ENCODE measurements at regions not wholly inside any gene's neighbourhood (a gene's known extent, or its start where the extent isn't known, plus 50 kb on each side); places are given as distances from the start of the nearest gene placed in this dataset.
"Not testable (repeated sequence)": the region's sequence is repeated elsewhere in the genome, so short reads cannot be mapped to it uniquely, and the experiment has no call there.

- no peak for DNase-seq
Observed at GRCh38 chr6:12485226-12485764, 195.1 kb downstream of the EDN1 start.

DNA sequence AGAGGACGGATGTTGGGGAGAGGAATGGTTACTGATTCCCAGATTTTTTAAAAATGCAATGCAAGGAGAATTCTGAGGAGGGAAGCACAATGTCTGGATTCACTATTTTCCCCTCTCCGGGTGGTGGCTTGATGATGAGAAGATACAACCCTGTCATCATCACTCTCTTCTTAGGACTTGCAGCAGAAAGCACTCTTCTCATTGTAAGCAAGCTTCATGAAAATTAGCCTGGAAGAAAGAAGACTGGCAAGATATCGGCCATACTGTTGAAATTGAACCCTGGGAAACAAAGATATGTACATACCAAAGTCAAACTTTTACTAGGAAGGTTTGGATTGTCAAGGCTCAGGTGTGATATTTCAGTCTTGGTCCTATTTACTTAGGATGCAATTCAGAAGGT lies 195.7 kb downstream of the EDN1 start:
- Mint-ChIP-seq H3K27ac (no peak overlapping the region), H3K36me3 (no peaks in the 10 kb centered on the region), H3K4me3 (no peak overlapping the region), H3K9me3 (no peaks in the 10 kb centered on the region), H3K4me1 (peaks cover 0 to 16% (median 8%) of the 10 kb centered on the region in 4 donors), H3K27me3 (peaks cover 0 to 4% (median 0%) of the 10 kb centered on the region in 5 donors)
- POLR2A ChIA-PET: no interaction called here
- ATAC-seq (no peak), DNase-seq (no peak)

More at GRCh38 chr6:12485226-12485764, 195.1 kb downstream of the EDN1 start:
- no peak overlapping the region for H3K27ac Mint-ChIP-seq
- H3K27me3 Mint-ChIP-seq: peaks cover 0 to 4% (median 2%) of the 10 kb centered on the region in 5 donors
- no peaks in the 10 kb centered on the region for H3K36me3 Mint-ChIP-seq
- POLR2A ChIA-PET: no interaction called here
- ATAC-seq: no peak
- no peak overlapping the region for H3K4me3 Mint-ChIP-seq
- H3K9me3 Mint-ChIP-seq: no peaks in the 10 kb centered on the region
- H3K4me1 Mint-ChIP-seq: peaks cover 0 to 16% (median 8%) of the 10 kb centered on the region in 4 donors

DNA sequence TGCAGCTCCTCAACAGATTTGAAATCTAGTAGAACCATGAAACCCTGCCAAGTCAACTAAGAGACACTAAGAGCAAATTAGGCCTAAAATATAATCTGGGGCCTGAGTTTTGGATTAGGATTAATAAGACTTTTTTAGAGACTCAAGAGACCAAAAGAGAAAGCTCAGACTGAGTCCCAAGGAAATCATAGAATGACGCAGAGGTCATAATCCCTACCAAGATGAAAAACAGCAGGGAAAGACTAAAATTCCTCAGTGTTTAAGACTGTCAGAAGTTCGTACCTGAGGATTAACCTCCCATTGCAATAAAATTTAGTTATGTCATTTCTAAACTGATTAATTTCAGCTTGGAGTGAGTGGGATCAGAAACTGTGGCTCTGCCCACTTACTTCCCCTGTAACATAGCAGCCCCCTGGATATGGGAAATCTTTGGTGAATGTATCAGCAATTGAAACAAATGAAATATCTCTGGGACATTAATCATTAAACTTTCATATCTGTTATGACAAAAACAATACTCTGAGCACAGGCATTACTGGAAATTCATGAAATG lies 200.3 kb downstream of the EDN1 start:
- no peak overlapping the region for H3K4me3 Mint-ChIP-seq

GRCh38 chr6:12490904-12491571 lies 200.9 kb downstream of the EDN1 start:
- ATAC-seq (no peak), DNase-seq (no peak)
- Mint-ChIP-seq H3K36me3 (no peaks in the 10 kb centered on the region), H3K27me3 (peaks cover 8 to 21% (median 15%) of the 10 kb centered on the region in 5 donors), H3K4me1 (no peaks in the 10 kb centered on the region), H3K9me3 (no peaks in the 10 kb centered on the region), H3K4me3 (no peak overlapping the region), H3K27ac (no peak overlapping the region)
- POLR2A ChIA-PET: no interaction called here

More for the DNA sequence above, 200.3 kb downstream of the EDN1 start:
- Mint-ChIP-seq H3K27me3 (peaks cover 8 to 15% (median 13%) of the 10 kb centered on the region in 5 donors), H3K9me3 (no peaks in the 10 kb centered on the region), H3K27ac (no peak overlapping the region), H3K36me3 (no peaks in the 10 kb centered on the region), H3K4me1 (no peaks in the 10 kb centered on the region)
- POLR2A ChIA-PET: no interaction called here
- ATAC-seq (no peak), DNase-seq (no peak)

GRCh38 chr6:12492929-12493328 lies 202.8 kb downstream of the EDN1 start:
- H3K4me1 Mint-ChIP-seq, DNase-seq, ATAC-seq, H3K36me3 Mint-ChIP-seq, H3K4me3 Mint-ChIP-seq, H3K9me3 Mint-ChIP-seq, POLR2A ChIA-PET, H3K27ac Mint-ChIP-seq: not testable (repeated sequence)
- H3K27me3 Mint-ChIP-seq: peaks cover 8 to 39% (median 19%) of the 10 kb centered on the region in 5 donors

DNA sequence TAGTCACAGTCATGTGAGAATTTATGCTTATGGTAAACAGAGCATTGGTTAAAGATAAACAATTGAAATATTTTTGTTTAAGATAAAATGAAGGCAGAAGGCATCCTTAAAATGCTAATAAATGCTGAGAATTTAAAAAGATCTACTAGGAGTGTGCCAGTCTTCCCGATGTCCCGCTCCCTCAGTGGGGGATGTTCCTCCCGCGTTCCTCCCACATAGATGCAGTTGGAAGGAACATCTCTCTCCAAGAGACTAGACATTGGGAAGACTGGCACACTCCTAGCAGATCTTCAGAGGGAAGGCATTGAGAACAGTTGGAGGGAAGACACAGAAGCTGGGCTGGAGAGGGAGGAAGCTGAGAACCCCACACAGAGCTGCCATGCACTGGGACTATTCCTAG lies 203.3 kb downstream of the EDN1 start:
- POLR2A ChIA-PET: no interaction called here

DNA sequence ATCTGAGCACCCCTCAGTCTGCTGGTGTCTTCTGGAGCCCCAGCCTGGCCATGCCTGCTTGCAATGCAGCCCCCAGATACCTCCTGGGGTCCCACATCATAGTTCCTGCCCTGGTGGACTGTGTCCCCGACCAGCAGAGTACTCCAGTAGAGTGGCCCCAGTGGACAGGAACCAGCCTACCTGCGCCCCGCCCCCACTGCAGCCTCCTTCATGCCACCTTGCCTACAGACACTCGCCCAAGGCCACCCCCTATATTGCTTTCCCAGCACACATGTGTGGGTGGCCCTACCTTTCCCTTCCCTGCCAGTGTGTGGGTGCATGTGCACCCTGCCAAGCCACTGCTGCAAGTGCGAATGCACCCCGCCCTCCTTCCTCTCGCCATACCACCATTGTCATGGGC lies 204.0 kb downstream of the EDN1 start:
- Mint-ChIP-seq H3K4me3 (no peak overlapping the region), H3K4me1 (no peaks in the 10 kb centered on the region), H3K27ac (no peak overlapping the region), H3K27me3 (peaks cover 8 to 40% (median 19%) of the 10 kb centered on the region in 5 donors), H3K36me3 (no peaks in the 10 kb centered on the region), H3K9me3 (peaks cover 0 to 8% (median 0%) of the 10 kb centered on the region in 9 donors)
- DNase-seq: no peak
- ATAC-seq: no peak
- POLR2A ChIA-PET: no interaction called here

More for the DNA sequence above, 203.3 kb downstream of the EDN1 start:
- H3K36me3 Mint-ChIP-seq: no peaks in the 10 kb centered on the region
- no peak for ATAC-seq
- peaks cover 8 to 40% (median 18%) of the 10 kb centered on the region in 5 donors for H3K27me3 Mint-ChIP-seq
- peaks cover 0 to 2% (median 0%) of the 10 kb centered on the region in 9 donors for H3K9me3 Mint-ChIP-seq
- H3K4me3 Mint-ChIP-seq: no peak overlapping the region
- DNase-seq: no peak
- H3K4me1 Mint-ChIP-seq: no peaks in the 10 kb centered on the region
- H3K27ac Mint-ChIP-seq: no peak overlapping the region

DNA sequence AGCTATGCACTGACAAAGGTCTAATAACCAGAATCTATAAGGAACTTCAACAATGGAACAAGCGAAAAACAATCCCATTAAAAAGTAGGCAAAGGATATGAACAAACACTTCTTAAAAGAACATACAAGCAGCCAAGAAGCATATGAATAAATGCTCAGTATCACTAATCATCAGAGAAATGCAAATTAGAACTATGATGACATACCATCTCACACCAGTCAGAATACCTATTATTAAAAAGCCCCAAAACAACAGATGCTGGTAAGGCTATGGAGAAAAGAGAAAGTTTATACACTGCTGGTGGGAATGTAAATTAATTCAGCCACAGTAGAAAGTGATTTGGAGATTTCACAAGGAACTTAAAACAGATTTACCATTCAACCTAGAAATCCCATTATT lies 211.8 kb downstream of the EDN1 start:
- DNase-seq: no peak
- POLR2A ChIA-PET: no interaction called here
- Mint-ChIP-seq H3K9me3 (peaks cover 0 to 8% (median 0%) of the 10 kb centered on the region in 9 donors), H3K4me1 (no peaks in the 10 kb centered on the region), H3K36me3 (no peaks in the 10 kb centered on the region), H3K4me3 (no peak overlapping the region), H3K27me3 (peaks cover 0 to 10% (median 4%) of the 10 kb centered on the region in 5 donors), H3K27ac (no peak overlapping the region)
- ATAC-seq: no peak

DNA sequence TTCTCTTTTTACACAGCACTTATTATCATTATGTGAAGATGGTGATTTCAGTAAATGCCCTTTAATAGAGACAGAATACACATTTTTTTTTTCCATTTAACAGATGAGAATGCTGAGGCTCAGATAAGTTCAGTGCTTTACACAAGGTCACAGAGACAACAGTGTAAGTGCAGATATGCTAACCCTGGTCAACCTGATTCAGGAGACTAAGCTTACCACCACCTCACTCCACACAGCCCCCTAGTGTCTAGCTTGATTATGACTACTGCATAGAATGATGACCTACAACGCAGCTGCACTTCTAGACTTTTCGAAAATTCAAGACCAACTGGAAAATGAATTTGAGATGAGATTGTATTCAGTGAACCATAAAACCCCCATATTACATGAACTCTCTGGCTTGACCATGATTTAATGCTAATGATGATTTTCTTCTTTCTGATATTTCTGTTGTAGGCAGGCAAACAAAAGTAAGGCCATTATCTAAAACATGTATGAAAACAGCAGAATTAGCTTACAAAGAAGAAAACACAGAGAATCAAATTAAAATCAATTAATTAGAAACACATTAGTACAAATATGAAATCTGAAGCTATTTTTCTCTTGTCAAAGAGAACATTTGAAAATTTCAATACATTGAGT lies 212.1 kb upstream of the PHACTR1 start:
- POLR2A ChIA-PET: no interaction called here
- no peaks in the 10 kb centered on the region for H3K36me3 Mint-ChIP-seq
- no peak overlapping the region for H3K4me3 Mint-ChIP-seq
- no peak overlapping the region for H3K27ac Mint-ChIP-seq
- peaks cover 4 to 10% (median 4%) of the 10 kb centered on the region in 5 donors for H3K27me3 Mint-ChIP-seq
- DNase-seq: no peak
- no peaks in the 10 kb centered on the region for H3K4me1 Mint-ChIP-seq
- H3K9me3 Mint-ChIP-seq: peaks cover 0 to 3% (median 0%) of the 10 kb centered on the region in 9 donors
- no peak for ATAC-seq

DNA sequence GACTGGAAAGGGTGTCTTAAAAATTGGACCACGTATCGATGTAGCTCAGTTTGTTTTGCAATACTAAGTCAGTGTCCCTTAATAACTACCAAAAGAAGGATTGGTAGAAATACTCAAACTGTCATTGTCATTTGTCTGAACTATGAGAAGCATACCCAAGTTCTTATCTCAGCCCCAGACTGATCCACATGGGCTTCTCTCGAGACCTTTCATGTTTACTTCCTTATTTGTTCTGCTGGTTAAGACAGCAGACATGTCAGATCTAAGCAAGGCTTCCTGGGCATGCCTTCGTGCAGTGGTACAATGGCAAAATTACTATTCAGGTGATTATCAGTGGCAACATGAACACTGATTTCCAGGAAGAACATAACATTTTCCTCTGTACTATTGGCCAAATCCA lies 211.1 kb upstream of the PHACTR1 start:
- Mint-ChIP-seq H3K4me3 (no peak overlapping the region), H3K4me1 (no peaks in the 10 kb centered on the region), H3K9me3 (peaks cover 0 to 8% (median 0%) of the 10 kb centered on the region in 9 donors), H3K27me3 (peaks cover 2 to 14% (median 9%) of the 10 kb centered on the region in 5 donors), H3K36me3 (peaks cover 0 to 7% (median 0%) of the 10 kb centered on the region in 3 donors), H3K27ac (no peak overlapping the region)
- ATAC-seq (no peak), DNase-seq (no peak)
- POLR2A ChIA-PET: no interaction called here

- Mint-ChIP-seq H3K27ac (no peak overlapping the region), H3K4me3 (no peak overlapping the region), H3K27me3 (peaks cover 5 to 19% (median 9%) of the 10 kb centered on the region in 5 donors), H3K9me3 (peaks cover 0 to 8% (median 0%) of the 10 kb centered on the region in 9 donors), H3K36me3 (peaks cover 0 to 7% (median 0%) of the 10 kb centered on the region in 3 donors), H3K4me1 (no peaks in the 10 kb centered on the region)
- ATAC-seq: no peak
- DNase-seq: no peak
- POLR2A ChIA-PET: no interaction called here
Observed at GRCh38 chr6:12506159-12506558, 210.4 kb upstream of the PHACTR1 start.

- POLR2A ChIA-PET: no interaction called here
- Mint-ChIP-seq H3K36me3 (peaks cover 0 to 7% (median 0%) of the 10 kb centered on the region in 3 donors), H3K9me3 (peaks cover 0 to 8% (median 3%) of the 10 kb centered on the region in 9 donors), H3K4me1 (no peaks in the 10 kb centered on the region), H3K4me3 (no peak overlapping the region), H3K27me3 (peaks cover 8 to 23% (median 9%) of the 10 kb centered on the region in 5 donors), H3K27ac (no peak overlapping the region)
- ATAC-seq (no peak), DNase-seq (no peak)
Observed at GRCh38 chr6:12507636-12508035, 208.9 kb upstream of the PHACTR1 start.

DNA sequence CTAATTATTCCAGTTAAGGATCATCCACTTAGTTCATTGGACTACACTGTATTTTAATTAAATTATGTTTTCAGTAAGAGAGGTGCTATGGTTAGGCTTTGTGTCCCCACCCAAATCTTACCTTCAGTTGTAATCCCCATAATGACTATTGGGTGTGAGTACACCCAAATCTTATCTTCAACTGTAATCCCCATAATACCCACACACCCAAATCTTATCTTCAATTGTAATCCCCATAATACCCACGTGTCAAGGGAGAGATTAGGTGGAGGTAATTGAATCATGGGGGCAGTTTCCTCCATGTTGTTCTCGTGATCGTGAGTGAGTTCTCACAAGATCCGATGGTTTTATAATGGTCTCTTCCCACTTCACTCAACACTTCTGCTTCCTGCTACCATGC lies 208.0 kb upstream of the PHACTR1 start:
- Mint-ChIP-seq H3K36me3 (peaks cover 0 to 7% (median 0%) of the 10 kb centered on the region in 3 donors), H3K4me3 (no peak overlapping the region), H3K4me1 (no peaks in the 10 kb centered on the region), H3K27me3 (peaks cover 9 to 32% (median 13%) of the 10 kb centered on the region in 5 donors), H3K27ac (no peak overlapping the region), H3K9me3 (peaks cover 0 to 14% (median 3%) of the 10 kb centered on the region in 9 donors)
- POLR2A ChIA-PET: no interaction called here
- no peak for ATAC-seq
- no peak for DNase-seq
